ENCODE measurements at regions not wholly inside any gene's neighbourhood (a gene's known extent, or its start where the extent isn't known, plus 50 kb on each side); places are given as distances from the start of the nearest gene placed in this dataset.
"Not testable (repeated sequence)": the region's sequence is repeated elsewhere in the genome, so short reads cannot be mapped to it uniquely, and the experiment has no call there.

- DNase-seq: no peak
These were observed 345.7 kb upstream of the SFSWAP start for GRCh38 chr12:131364903-131365820.

GRCh38 chr12:131365821-131366260, 345.0 kb upstream of the SFSWAP start:
- no peak for DNase-seq

GRCh38 chr12:131366261-131366871, 344.5 kb upstream of the SFSWAP start:
- no peak for DNase-seq

- not testable (repeated sequence) for DNase-seq
These were observed 343.6 kb upstream of the SFSWAP start for GRCh38 chr12:131367067-131367982.

- no peak for DNase-seq
These were observed 342.8 kb upstream of the SFSWAP start for GRCh38 chr12:131367983-131368667.

GRCh38 chr12:131368668-131369071, 342.2 kb upstream of the SFSWAP start:
- DNase-seq: no peak

GRCh38 chr12:131369094-131369845, 341.6 kb upstream of the SFSWAP start:
- DNase-seq: no peak

- DNase-seq: no peak
These were observed 340.6 kb upstream of the SFSWAP start for GRCh38 chr12:131370321-131370720.

- DNase-seq: no peak
These were observed 340.0 kb upstream of the SFSWAP start for GRCh38 chr12:131370791-131371347.

- DNase-seq: no peak
These were observed 339.3 kb upstream of the SFSWAP start for GRCh38 chr12:131371401-131372170.

GRCh38 chr12:131372171-131372475, 338.8 kb upstream of the SFSWAP start:
- no peak for DNase-seq

- no peak for DNase-seq
These were observed 338.1 kb upstream of the SFSWAP start for GRCh38 chr12:131372706-131373195.

- no peak for DNase-seq
These were observed 335.5 kb upstream of the SFSWAP start for GRCh38 chr12:131375261-131375971.

- no peak for DNase-seq
These were observed 334.9 kb upstream of the SFSWAP start for GRCh38 chr12:131375972-131376345.

- no peak for DNase-seq
These were observed 332.6 kb upstream of the SFSWAP start for GRCh38 chr12:131378176-131378842.

GRCh38 chr12:131378861-131379665, 331.8 kb upstream of the SFSWAP start:
- DNase-seq: no peak

- no peak for DNase-seq
These were observed 331.2 kb upstream of the SFSWAP start for GRCh38 chr12:131379738-131380137.

- no peak for DNase-seq
These were observed 330.5 kb upstream of the SFSWAP start for GRCh38 chr12:131380220-131380964.
